Bronchial epithelial cell (primary cell): ENCODE measurements at regions not wholly inside any gene's neighbourhood (a gene's known extent, or its start where the extent isn't known, plus 50 kb on each side); places are given as distances from the start of the nearest gene placed in this dataset.

Experiments used
- DNase-seq: peaks from one replicate; pipeline ENCODE4 v3.0.0-alpha.2; 2010; ENCODE audit warnings: low read depth
- FAIRE-seq: peaks from 2 replicates; lab custom pipeline; 2011; peaks lifted over from hg19 to GRCh38; lab: Jason Lieb, UNC
- H3K27me3 ChIP-seq: 2 replicates; pipeline ENCODE4 v1.5.1; 2011; ENCODE audit warnings: low read length; ENCODE audit not compliant: control insufficient read depth, insufficient read depth
- H3K36me3 ChIP-seq: 2 replicates; pipeline ENCODE4 v1.5.1; 2011; ENCODE audit warnings: low read length; ENCODE audit not compliant: control insufficient read depth, insufficient read depth
- H3K4me3 ChIP-seq: 2 replicates; pipeline ENCODE4 v1.5.1; 2011; ENCODE audit warnings: mild to moderate bottlenecking, low read depth, low read length, control low read depth
- CTCF ChIP-seq: IDR thresholded peaks from 2 replicates; pipeline ENCODE4 v1.5.1; 2011; ENCODE audit warnings: mild to moderate bottlenecking, moderate library complexity, low read length, control low read depth, inconsistent platforms; ENCODE audit not compliant: insufficient read depth, severe bottlenecking

GRCh38 chr5:4411664-4412063 lies 728.5 kb upstream of the ADAMTS16 start:
- H3K36me3 ChIP-seq = no peaks in the 10 kb centered on the region
- no peak for FAIRE-seq
- H3K4me3 ChIP-seq = no peak overlapping the region
- H3K27me3 ChIP-seq = no peaks in the 10 kb centered on the region
- no peak for DNase-seq
- TF ChIP-seq CTCF = no peak

GRCh38 chr5:4413996-4414395 lies 726.1 kb upstream of the ADAMTS16 start:
- H3K4me3 ChIP-seq = no peak overlapping the region
- no peaks in the 10 kb centered on the region for H3K36me3 ChIP-seq
- no peak for DNase-seq
- no peak for TF ChIP-seq CTCF
- no peak for FAIRE-seq
- no peaks in the 10 kb centered on the region for H3K27me3 ChIP-seq

GRCh38 chr5:4418084-4418483 lies 722.0 kb upstream of the ADAMTS16 start:
- Histone ChIP-seq H3K4me3 (no peak overlapping the region), H3K27me3 (no peaks in the 10 kb centered on the region), H3K36me3 (no peaks in the 10 kb centered on the region)
- no peak for TF ChIP-seq CTCF
- DNase-seq = no peak
- FAIRE-seq = no peak

- FAIRE-seq (no peak), DNase-seq (no peak)
- Histone ChIP-seq H3K36me3 (no peaks in the 10 kb centered on the region), H3K27me3 (no peaks in the 10 kb centered on the region), H3K4me3 (no peak overlapping the region)
- no peak for TF ChIP-seq CTCF
Observed at GRCh38 chr5:4419281-4419680, 720.8 kb upstream of the ADAMTS16 start.

- DNase-seq (no peak), FAIRE-seq (peak; percentile 93)
- H3K27me3 ChIP-seq = no peaks in the 10 kb centered on the region
- no peak overlapping the region for H3K4me3 ChIP-seq
- TF ChIP-seq CTCF = no peak
- no peaks in the 10 kb centered on the region for H3K36me3 ChIP-seq
Observed at GRCh38 chr5:4420177-4420576, 720.0 kb upstream of the ADAMTS16 start.

- Histone ChIP-seq H3K36me3 (no peaks in the 10 kb centered on the region), H3K4me3 (no peak overlapping the region), H3K27me3 (no peaks in the 10 kb centered on the region)
- no peak for DNase-seq
- no peak for TF ChIP-seq CTCF
- FAIRE-seq = no peak
Observed at GRCh38 chr5:4420681-4421080, 719.4 kb upstream of the ADAMTS16 start.
